ENCODE measurements at regions not wholly inside any gene's neighbourhood (a gene's known extent, or its start where the extent isn't known, plus 50 kb on each side); places are given as distances from the start of the nearest gene placed in this dataset.

DNA sequence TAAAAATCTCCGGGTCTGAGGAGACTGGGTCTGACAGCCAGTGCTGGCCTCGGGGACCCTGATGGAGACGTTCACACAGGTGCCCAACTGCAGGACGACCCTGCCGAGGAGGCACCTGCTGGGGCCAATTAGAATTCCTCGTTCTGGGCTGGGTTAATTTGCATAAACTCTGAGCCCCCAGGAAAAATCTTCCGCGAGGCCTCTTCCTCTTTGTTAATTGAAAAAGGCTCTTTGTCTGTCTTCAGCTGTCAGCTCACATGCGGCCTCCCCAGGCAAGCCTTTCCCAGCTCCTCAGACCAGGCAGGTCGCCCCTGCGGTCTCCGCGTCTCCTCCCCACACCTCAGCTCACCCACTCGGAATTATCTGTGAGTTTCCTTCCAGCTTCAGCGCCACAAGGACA is 400.2 kb downstream of the SEC14L1 start:
- TF ChIP-seq, protein P1, sequence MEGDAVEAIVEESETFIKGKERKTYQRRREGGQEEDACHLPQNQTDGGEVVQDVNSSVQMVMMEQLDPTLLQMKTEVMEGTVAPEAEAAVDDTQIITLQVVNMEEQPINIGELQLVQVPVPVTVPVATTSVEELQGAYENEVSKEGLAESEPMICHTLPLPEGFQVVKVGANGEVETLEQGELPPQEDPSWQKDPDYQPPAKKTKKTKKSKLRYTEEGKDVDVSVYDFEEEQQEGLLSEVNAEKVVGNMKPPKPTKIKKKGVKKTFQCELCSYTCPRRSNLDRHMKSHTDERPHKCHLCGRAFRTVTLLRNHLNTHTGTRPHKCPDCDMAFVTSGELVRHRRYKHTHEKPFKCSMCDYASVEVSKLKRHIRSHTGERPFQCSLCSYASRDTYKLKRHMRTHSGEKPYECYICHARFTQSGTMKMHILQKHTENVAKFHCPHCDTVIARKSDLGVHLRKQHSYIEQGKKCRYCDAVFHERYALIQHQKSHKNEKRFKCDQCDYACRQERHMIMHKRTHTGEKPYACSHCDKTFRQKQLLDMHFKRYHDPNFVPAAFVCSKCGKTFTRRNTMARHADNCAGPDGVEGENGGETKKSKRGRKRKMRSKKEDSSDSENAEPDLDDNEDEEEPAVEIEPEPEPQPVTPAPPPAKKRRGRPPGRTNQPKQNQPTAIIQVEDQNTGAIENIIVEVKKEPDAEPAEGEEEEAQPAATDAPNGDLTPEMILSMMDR (conservative IDR thresholded peaks at IDR 0.05; ENCODE audit: low read depth, low read length) = no peak
- TF ChIP-seq EZH2phosphoT487 (IDR thresholded peaks at IDR 0.05; ENCODE audit: borderline replicate concordance, low read length) (no peak), EZH2 (IDR thresholded peaks at IDR 0.05; ENCODE audit: low read length, unreplicated experiment) (no peak)

Measured in PC-3 (cell line).